Left lung (tissue), 4 donors: ENCODE measurements at regions not wholly inside any gene's neighbourhood (a gene's known extent, or its start where the extent isn't known, plus 50 kb on each side); places are given as distances from the start of the nearest gene placed in this dataset.
"Not testable (repeated sequence)": the region's sequence is repeated elsewhere in the genome, so short reads cannot be mapped to it uniquely, and the experiment has no call there.

Experiments
- ATAC-seq: fragments of 200-7000 bp; cut with Tn5 transposase; one replicate; pipeline ENCODE4 v1.9.1; 2020; ENCODE audit warnings: moderate library complexity
- DNase-seq, 4 donors: peaks; one replicate each; pipeline ENCODE4 v3.0.0-alpha.2; 2013 to 2020
- H3K27ac ChIP-seq, 2 donors: fragments of 200-600 bp; sonication (generic) in 1 of 2; one replicate each; pipeline versions ENCODE4 v1.5.0 to v1.8.0; 2020 to 2021
- H3K27me3 ChIP-seq, 2 donors: fragments of 200-600 bp; sonication (generic) in 1 of 2; one replicate each; pipeline versions ENCODE4 v1.5.0 to v1.8.0; 2020 to 2021
- H3K36me3 ChIP-seq, 2 donors: fragments of 200-600 bp; sonication (generic) in 1 of 2; one replicate each; pipeline versions ENCODE4 v1.5.0 to v1.8.0; 2020 to 2021
- H3K4me1 ChIP-seq, 2 donors: fragments of 200-600 bp; one replicate each; pipeline ENCODE4 v1.8.0; 2021
- H3K4me3 ChIP-seq, 2 donors: fragments of 200-600 bp; sonication (generic) in 1 of 2; one replicate each; pipeline versions ENCODE4 v1.5.0 to v1.8.0; 2020 to 2021; ENCODE audit warnings: mild to moderate bottlenecking in 1 of 2
- H3K9me3 ChIP-seq, 2 donors: fragments of 200-600 bp; sonication (generic) in 1 of 2; one replicate each; pipeline versions ENCODE4 v1.5.0 to v1.8.0; 2020 to 2021
- intact Hi-C, 2 donors: fragments of 100-400 bp; cut with DNase I; formaldehyde crosslinking; loops; one replicate each; pipeline versions ENCODE4 v1.11.2 to v1.14.2; 2022
- TF ChIP-seq, protein P1 (sequence below), 2 donors: fragments of 200-600 bp; sonication (generic) in 1 of 2; IDR thresholded peaks; one replicate each; pipeline versions ENCODE4 v1.5.0 to v1.8.0; 2021; ENCODE audit warnings: antibody characterized with exemption in 2 of 2
- donor health status: DM: no; HTN: yes; CAD: no.
- donor health status: DM: no; HTN: no; CAD: no.

DNA sequence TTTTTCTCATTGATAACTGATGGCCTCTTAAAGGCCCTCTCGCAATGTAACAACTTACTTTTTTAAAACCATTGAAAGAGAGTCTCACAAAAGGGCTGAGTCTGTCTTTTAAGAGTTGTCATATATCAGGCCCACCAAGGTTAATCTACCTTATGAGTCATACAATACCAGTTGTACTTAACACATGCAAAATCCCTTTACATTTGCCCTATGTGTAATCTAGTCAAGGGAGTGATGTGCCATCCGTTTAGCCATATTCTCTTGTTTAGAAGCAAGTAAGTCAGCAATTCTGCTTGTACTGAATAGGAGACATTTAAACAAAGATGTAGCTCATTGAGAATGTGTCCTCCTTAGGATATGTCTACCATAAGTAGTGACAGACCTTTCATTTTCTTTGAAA is 143.7 kb downstream of the TENT5A start:
- Histone ChIP-seq H3K9me3 (no peaks in the 10 kb centered on the region), H3K4me1 (no peaks in the 10 kb centered on the region), H3K27ac (no peak overlapping the region), H3K27me3 (no peaks in the 10 kb centered on the region), H3K4me3 (no peak overlapping the region), H3K36me3 (no peaks in the 10 kb centered on the region)
- DNase-seq (no peak), ATAC-seq (no peak)
- intact Hi-C loops = no loop called here
- TF ChIP-seq, protein P1, sequence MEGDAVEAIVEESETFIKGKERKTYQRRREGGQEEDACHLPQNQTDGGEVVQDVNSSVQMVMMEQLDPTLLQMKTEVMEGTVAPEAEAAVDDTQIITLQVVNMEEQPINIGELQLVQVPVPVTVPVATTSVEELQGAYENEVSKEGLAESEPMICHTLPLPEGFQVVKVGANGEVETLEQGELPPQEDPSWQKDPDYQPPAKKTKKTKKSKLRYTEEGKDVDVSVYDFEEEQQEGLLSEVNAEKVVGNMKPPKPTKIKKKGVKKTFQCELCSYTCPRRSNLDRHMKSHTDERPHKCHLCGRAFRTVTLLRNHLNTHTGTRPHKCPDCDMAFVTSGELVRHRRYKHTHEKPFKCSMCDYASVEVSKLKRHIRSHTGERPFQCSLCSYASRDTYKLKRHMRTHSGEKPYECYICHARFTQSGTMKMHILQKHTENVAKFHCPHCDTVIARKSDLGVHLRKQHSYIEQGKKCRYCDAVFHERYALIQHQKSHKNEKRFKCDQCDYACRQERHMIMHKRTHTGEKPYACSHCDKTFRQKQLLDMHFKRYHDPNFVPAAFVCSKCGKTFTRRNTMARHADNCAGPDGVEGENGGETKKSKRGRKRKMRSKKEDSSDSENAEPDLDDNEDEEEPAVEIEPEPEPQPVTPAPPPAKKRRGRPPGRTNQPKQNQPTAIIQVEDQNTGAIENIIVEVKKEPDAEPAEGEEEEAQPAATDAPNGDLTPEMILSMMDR (IDR thresholded peaks at IDR 0.05) = no peak

DNA sequence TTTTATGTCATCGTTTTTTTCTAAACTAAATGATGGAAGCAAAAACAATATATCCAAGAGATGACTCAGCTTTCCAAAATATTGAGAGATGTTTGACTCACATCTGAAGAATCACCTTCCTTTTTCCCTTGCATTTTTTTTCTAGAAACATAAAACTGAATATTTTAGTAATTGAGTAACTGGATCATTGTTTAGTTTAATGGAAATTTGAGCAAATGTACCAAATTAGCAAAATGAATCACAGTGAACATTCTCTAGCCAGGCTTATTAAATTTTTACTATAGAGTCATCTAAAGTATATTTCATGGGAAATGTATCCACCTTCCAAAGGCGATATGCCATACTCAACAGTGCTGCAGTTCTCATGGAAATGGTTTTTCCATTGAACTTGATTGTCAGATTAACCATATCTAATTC is 145.5 kb downstream of the TENT5A start:
- ATAC-seq = no peak
- H3K9me3 ChIP-seq = no peaks in the 10 kb centered on the region
- H3K4me3 ChIP-seq = no peak overlapping the region
- no peaks in the 10 kb centered on the region for H3K36me3 ChIP-seq
- H3K27me3 ChIP-seq = no peaks in the 10 kb centered on the region
- TF ChIP-seq, protein P1 (IDR thresholded peaks at IDR 0.05) = no peak
- DNase-seq = no peak
- intact Hi-C loops = no loop called here
- H3K4me1 ChIP-seq = no peaks in the 10 kb centered on the region
- H3K27ac ChIP-seq = no peak overlapping the region

DNA sequence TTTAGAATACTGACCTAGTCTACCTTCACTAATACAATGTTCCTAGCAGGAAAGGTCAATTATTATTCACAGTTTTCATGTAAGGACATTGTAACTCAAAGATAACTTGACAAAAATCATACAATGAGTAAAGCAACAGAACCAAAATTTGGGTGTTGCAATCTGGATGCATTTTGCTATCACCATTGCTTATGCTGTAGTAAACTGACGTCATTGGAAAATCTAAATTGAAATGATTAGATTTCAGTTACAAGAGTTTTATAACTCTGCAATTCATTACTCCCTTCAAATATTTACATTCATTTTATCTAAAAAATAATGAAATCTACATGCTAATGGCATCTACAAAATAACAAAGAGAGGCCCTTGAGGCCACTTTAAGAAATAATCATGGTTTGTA is 147.0 kb downstream of the TENT5A start:
- Histone ChIP-seq H3K36me3 (no peaks in the 10 kb centered on the region), H3K4me3 (no peak overlapping the region), H3K27ac (no peak overlapping the region), H3K4me1 (no peaks in the 10 kb centered on the region), H3K27me3 (no peaks in the 10 kb centered on the region), H3K9me3 (no peaks in the 10 kb centered on the region)
- DNase-seq (no peak), ATAC-seq (no peak)
- TF ChIP-seq, protein P1 (IDR thresholded peaks at IDR 0.05) = no peak
- intact Hi-C loops = no loop called here

DNA sequence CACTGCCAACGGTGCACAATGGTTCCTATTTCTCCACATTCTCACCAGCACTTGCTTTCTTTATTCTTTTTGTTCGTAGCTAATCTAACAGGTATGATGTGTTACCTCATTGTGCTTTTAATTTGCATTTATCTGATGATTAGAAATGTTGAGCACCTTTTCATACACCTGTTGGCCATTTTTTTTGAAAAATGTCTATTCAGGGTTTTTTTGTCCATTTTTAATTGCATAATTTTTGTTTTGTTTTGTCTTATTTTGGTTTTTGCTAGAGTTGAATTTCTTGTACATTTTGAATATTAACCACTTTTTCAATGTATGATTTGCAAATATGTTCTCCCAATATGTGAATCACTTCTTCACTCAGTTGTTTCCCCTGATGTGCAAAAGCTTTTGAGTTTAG is 150.6 kb downstream of the TENT5A start:
- TF ChIP-seq, protein P1 (IDR thresholded peaks at IDR 0.05) = no peak
- intact Hi-C loops = no loop called here
- no peak for ATAC-seq
- H3K27me3 ChIP-seq = no peaks in the 10 kb centered on the region
- no peaks in the 10 kb centered on the region for H3K36me3 ChIP-seq
- no peak overlapping the region for H3K27ac ChIP-seq
- H3K4me1 ChIP-seq = no peaks in the 10 kb centered on the region
- H3K4me3 ChIP-seq = no peak overlapping the region
- no peaks in the 10 kb centered on the region for H3K9me3 ChIP-seq
- DNase-seq = no peak

DNA sequence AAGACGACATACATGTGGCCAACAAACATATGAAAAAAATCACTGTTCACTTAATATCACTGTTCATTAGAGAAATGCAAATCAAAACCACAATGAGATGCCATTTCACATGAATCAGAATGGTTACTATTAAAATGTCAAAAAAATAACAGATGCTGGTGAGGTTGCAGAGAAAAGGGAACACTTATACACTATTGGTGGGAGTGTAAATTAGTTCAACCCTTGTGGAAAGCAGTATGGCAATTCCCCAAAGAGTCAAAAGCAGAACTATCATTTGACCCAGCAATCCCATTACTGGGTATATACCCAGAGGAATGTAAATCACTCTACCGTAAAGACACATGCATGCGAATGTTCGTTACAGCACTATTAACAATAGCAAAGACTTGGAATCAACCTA is 152.0 kb downstream of the TENT5A start:
- H3K9me3 ChIP-seq, H3K4me1 ChIP-seq, H3K27ac ChIP-seq, H3K27me3 ChIP-seq, H3K4me3 ChIP-seq, H3K36me3 ChIP-seq, DNase-seq, intact Hi-C loops, ATAC-seq: not testable (repeated sequence)

DNA sequence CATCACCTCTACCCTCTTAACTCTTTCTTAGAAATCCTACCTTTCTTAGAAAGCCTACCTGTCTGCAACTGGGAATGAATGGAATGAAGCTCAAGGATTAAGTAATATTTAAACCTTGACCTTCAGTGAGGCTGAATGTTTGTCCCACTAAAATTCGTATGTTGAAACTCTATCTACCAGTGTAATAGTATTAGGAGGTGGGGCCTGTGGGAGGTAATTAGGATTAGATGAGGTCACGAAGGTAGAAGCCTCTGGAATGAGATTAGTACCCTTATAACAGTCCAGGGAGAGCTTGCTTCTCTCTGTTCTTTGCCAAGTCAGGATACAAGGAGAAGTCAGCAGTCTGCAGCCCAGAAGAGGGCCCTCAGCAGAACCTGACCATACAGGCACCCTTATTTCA is 158.0 kb downstream of the TENT5A start:
- H3K4me1 ChIP-seq = no peaks in the 10 kb centered on the region
- H3K27ac ChIP-seq = no peak overlapping the region
- ATAC-seq = no peak
- no peaks in the 10 kb centered on the region for H3K9me3 ChIP-seq
- intact Hi-C loops = no loop called here
- TF ChIP-seq, protein P1 (IDR thresholded peaks at IDR 0.05) = no peak
- no peak overlapping the region for H3K4me3 ChIP-seq
- DNase-seq = no peak
- H3K36me3 ChIP-seq = no peaks in the 10 kb centered on the region
- H3K27me3 ChIP-seq = no peaks in the 10 kb centered on the region
